GM23338 (cell line): ENCODE measurements at regions not wholly inside any gene's neighbourhood (a gene's known extent, or its start where the extent isn't known, plus 50 kb on each side); places are given as distances from the start of the nearest gene placed in this dataset.

Experiments used
- ATAC-seq: fragments of 200-7000 bp; cut with Tn5 transposase; 3 replicates; pipeline ENCODE4 v1.9.1; 2020
- DNase-seq: peaks from one replicate; pipeline ENCODE4 v3.0.0-alpha.2; 2015; ENCODE audit warnings: low spot score
- H2AFZ ChIP-seq: fragments of 200-600 bp; sonication (generic); 2 replicates; pipeline ENCODE4 v1.8.0; 2016; ENCODE audit warnings: antibody characterized with exemption, mild to moderate bottlenecking, moderate library complexity
- H3F3A ChIP-seq: fragments of 200-600 bp; sonication (generic); replicated peaks from 2 replicates; pipeline ENCODE4 v1.8.0; 2017; ENCODE audit warnings: antibody characterized with exemption, mixed run types, low read depth
- H3K27ac ChIP-seq: fragments of 200-600 bp; sonication (generic); 2 replicates; pipeline ENCODE4 v1.6.1; 2016; ENCODE audit warnings: low read depth
- H3K27me3 ChIP-seq: fragments of 200-600 bp; sonication (generic); 2 replicates; pipeline ENCODE4 v1.8.0; 2016; ENCODE audit warnings: mild to moderate bottlenecking, mixed run types, moderate library complexity; ENCODE audit not compliant: insufficient read depth
- H3K36me3 ChIP-seq: fragments of 200-600 bp; sonication (generic); 2 replicates; pipeline ENCODE4 v1.8.0; 2016; ENCODE audit warnings: mild to moderate bottlenecking; ENCODE audit not compliant: insufficient read depth
- H3K4me1 ChIP-seq: fragments of 200-600 bp; sonication (generic); 2 replicates; pipeline ENCODE4 v1.8.0; 2016; ENCODE audit warnings: mild to moderate bottlenecking, moderate library complexity; ENCODE audit not compliant: insufficient read depth
- H3K4me2 ChIP-seq: fragments of 200-600 bp; sonication (generic); 2 replicates; pipeline ENCODE4 v1.7.1; 2017; ENCODE audit warnings: mixed run types
- H3K4me3 ChIP-seq: fragments of 200-600 bp; sonication (generic); 2 replicates; pipeline ENCODE4 v1.6.1; 2016; ENCODE audit warnings: mixed run types
- H3K79me2 ChIP-seq: fragments of 200-600 bp; sonication (generic); replicated peaks from 2 replicates; pipeline ENCODE4 v1.8.0; 2017; ENCODE audit warnings: mild to moderate bottlenecking; ENCODE audit not compliant: insufficient read depth
- H3K9me2 ChIP-seq: fragments of 200-600 bp; sonication (generic); 2 replicates; pipeline ENCODE4 v1.8.0; 2017; ENCODE audit not compliant: insufficient read depth
- H4K20me1 ChIP-seq: fragments of 200-600 bp; sonication (generic); replicated peaks from 2 replicates; pipeline ENCODE4 v1.8.0; 2017; ENCODE audit warnings: mild to moderate bottlenecking; ENCODE audit not compliant: insufficient read depth
- H3K27ac Mint-ChIP-seq: 2 replicates; pipeline ENCODE4 v1.8.0; 2020; ENCODE audit warnings: inconsistent platforms, mild to moderate bottlenecking, moderate library complexity, mixed read lengths
- H3K27me3 Mint-ChIP-seq: 3 replicates; pipeline ENCODE4 v1.8.0; 2022; ENCODE audit warnings: low read depth, mild to moderate bottlenecking, moderate library complexity, mixed read lengths, inconsistent platforms; ENCODE audit not compliant: insufficient read depth, poor library complexity
- H3K36me3 Mint-ChIP-seq: 3 replicates; pipeline ENCODE4 v1.8.0; 2021; ENCODE audit warnings: low read depth, mild to moderate bottlenecking, inconsistent platforms, moderate library complexity, mixed read lengths
- H3K4me1 Mint-ChIP-seq: 3 replicates; pipeline ENCODE4 v1.8.0; 2020; ENCODE audit warnings: mild to moderate bottlenecking, inconsistent platforms, mixed read lengths
- H3K4me3 Mint-ChIP-seq: 3 replicates; pipeline ENCODE4 v1.8.0; 2021; ENCODE audit warnings: moderate library complexity, mild to moderate bottlenecking, inconsistent platforms, mixed read lengths
- H3K9me3 Mint-ChIP-seq: 3 replicates; pipeline ENCODE4 v1.8.0; 2020; ENCODE audit warnings: moderate library complexity, mild to moderate bottlenecking, inconsistent platforms, mixed read lengths
- CREB1 ChIP-seq: fragments of 250-450 bp; sonication (Bioruptor Pico); IDR thresholded peaks from 2 replicates; pipeline ENCODE4 v1.5.0; 2020; ENCODE audit warnings: low read depth, mild to moderate bottlenecking, moderate library complexity
- EZH2 ChIP-seq: fragments of 200-600 bp; sonication (generic); IDR thresholded peaks from one replicate; pipeline ENCODE4 v1.8.0; 2017; ENCODE audit warnings: antibody characterized with exemption, mild to moderate bottlenecking, low read depth; ENCODE audit not compliant: unreplicated experiment
- EZH2phosphoT487 ChIP-seq: fragments of 200-600 bp; sonication (generic); IDR thresholded peaks from one replicate; pipeline ENCODE4 v1.8.1; 2018; ENCODE audit warnings: antibody characterized with exemption; ENCODE audit not compliant: unreplicated experiment
- JUNB ChIP-seq: IDR thresholded peaks from one replicate; pipeline ENCODE4 v1.6.1; 2016; ENCODE audit warnings: antibody characterized with exemption; ENCODE audit not compliant: unreplicated experiment
- NANOG ChIP-seq: IDR thresholded peaks from 2 replicates; pipeline ENCODE4 v1.6.1; 2016; ENCODE audit warnings: antibody characterized with exemption, borderline replicate concordance
- POLR2AphosphoS5 ChIP-seq: IDR thresholded peaks from 2 replicates; pipeline ENCODE4 v1.6.1; 2016; ENCODE audit warnings: antibody characterized with exemption, low read depth
- STAT1 ChIP-seq: IDR thresholded peaks from one replicate; pipeline ENCODE4 v1.6.1; 2016; ENCODE audit warnings: antibody characterized with exemption; ENCODE audit not compliant: unreplicated experiment
- ZNF114 ChIP-seq: fragments of 250-450 bp; sonication (Bioruptor Pico); IDR thresholded peaks from 2 replicates; pipeline ENCODE4 v1.5.0; 2020; ENCODE audit warnings: mild to moderate bottlenecking, moderate library complexity
- ZNF331 ChIP-seq: fragments of 250-450 bp; sonication (Bioruptor Pico); IDR thresholded peaks from 2 replicates; pipeline ENCODE4 v1.5.0; 2020; ENCODE audit warnings: low read depth, mild to moderate bottlenecking, moderate library complexity
- TF ChIP-seq, protein P1 (sequence below): fragments of 250-450 bp; sonication (Bioruptor Pico); IDR thresholded peaks from 2 replicates; pipeline ENCODE4 v1.5.0; 2020; ENCODE audit warnings: mild to moderate bottlenecking, moderate library complexity
- TF ChIP-seq, protein P2 (sequence below): IDR thresholded peaks from one replicate; pipeline ENCODE4 v1.6.1; 2018; ENCODE audit warnings: antibody characterized with exemption; ENCODE audit not compliant: unreplicated experiment
- TF ChIP-seq, protein P3 (sequence below), 2 experiments: fragments of 200-600 bp in 1 of 2; sonication (generic) in 1 of 2; conservative IDR thresholded peaks; 2 replicates each; pipeline versions ENCODE4 v1.5.1 to v1.6.1; 2016 to 2017; ENCODE audit warnings: antibody characterized with exemption in 2 of 2, low read depth in 2 of 2, mild to moderate bottlenecking in 2 of 2, moderate library complexity in 1 of 2
- TF ChIP-seq, protein P4 (sequence below): IDR thresholded peaks from 2 replicates; pipeline ENCODE4 v1.6.1; 2016; ENCODE audit warnings: antibody characterized with exemption

DNA sequence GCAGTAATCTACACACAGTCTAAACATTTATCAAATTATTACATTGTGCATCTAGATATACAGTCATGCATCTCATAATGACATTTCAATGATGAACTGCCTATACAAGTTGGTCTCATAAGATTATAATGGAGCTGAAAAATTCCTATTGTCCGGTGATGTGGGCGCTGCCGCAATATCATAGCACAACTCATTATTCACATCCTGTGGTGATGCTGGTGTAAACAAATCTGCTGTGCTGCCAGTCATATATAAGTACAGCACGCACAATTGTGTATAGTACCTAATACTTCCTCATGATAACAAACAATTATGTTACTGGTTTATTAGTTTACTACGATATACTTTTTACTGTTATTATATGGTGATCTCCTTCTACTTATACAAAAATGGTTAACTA lies 768.8 kb upstream of the NOVA1 start (continued):
- no peak for TF ChIP-seq EZH2
- TF ChIP-seq ZNF114 (CRISPR knock-in tag), result no peak

DNA sequence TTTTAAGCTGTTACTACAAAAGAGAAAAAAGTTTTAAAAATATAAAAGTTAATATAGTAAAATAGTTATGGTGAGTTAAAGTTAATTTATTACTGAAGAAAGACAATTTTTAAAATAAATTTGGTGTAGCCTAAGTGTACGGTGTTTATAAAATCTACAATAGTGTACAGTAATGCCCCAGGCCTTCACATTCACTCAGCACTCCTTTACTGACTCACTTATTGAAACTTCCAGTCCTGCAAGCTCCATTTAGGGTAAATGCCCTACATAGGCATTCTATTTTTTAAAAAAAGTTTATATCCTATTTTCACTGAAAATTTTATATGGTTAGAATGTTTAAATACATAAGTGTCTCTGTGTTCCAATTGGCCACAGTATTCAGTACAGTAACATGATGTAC lies 769.5 kb upstream of the NOVA1 start:
- Mint-ChIP-seq H3K27me3 (no peaks in the 10 kb centered on the region), H3K36me3 (0 out of 3 replicates have a peak, but pooled peaks cover 2% of the 10 kb centered on the region), H3K27ac (no peak overlapping the region), H3K9me3 (peaks cover 6% of the 10 kb centered on the region; the same call in 2 of the 3 replicates), H3K4me1 (no peaks in the 10 kb centered on the region), H3K4me3 (no peak overlapping the region)
- H3K9me2 ChIP-seq, result no peaks in the 10 kb centered on the region
- no peaks in the 10 kb centered on the region for H4K20me1 ChIP-seq
- DNase-seq (no peak), ATAC-seq (no peak)
- no peak overlapping the region for H3K4me2 ChIP-seq
- H3F3A ChIP-seq, result no peaks in the 10 kb centered on the region
- no peaks in the 10 kb centered on the region for H3K79me2 ChIP-seq
- TF ChIP-seq JUNB (no peak), EZH2phosphoT487 (no peak), ZNF114 (CRISPR knock-in tag) (no peak), STAT1 (no peak), CREB1 (CRISPR knock-in tag) (no peak), ZNF331 (CRISPR knock-in tag) (no peak), POLR2AphosphoS5 (no peak), EZH2 (no peak), NANOG (no peak)
- TF ChIP-seq, protein P1, sequence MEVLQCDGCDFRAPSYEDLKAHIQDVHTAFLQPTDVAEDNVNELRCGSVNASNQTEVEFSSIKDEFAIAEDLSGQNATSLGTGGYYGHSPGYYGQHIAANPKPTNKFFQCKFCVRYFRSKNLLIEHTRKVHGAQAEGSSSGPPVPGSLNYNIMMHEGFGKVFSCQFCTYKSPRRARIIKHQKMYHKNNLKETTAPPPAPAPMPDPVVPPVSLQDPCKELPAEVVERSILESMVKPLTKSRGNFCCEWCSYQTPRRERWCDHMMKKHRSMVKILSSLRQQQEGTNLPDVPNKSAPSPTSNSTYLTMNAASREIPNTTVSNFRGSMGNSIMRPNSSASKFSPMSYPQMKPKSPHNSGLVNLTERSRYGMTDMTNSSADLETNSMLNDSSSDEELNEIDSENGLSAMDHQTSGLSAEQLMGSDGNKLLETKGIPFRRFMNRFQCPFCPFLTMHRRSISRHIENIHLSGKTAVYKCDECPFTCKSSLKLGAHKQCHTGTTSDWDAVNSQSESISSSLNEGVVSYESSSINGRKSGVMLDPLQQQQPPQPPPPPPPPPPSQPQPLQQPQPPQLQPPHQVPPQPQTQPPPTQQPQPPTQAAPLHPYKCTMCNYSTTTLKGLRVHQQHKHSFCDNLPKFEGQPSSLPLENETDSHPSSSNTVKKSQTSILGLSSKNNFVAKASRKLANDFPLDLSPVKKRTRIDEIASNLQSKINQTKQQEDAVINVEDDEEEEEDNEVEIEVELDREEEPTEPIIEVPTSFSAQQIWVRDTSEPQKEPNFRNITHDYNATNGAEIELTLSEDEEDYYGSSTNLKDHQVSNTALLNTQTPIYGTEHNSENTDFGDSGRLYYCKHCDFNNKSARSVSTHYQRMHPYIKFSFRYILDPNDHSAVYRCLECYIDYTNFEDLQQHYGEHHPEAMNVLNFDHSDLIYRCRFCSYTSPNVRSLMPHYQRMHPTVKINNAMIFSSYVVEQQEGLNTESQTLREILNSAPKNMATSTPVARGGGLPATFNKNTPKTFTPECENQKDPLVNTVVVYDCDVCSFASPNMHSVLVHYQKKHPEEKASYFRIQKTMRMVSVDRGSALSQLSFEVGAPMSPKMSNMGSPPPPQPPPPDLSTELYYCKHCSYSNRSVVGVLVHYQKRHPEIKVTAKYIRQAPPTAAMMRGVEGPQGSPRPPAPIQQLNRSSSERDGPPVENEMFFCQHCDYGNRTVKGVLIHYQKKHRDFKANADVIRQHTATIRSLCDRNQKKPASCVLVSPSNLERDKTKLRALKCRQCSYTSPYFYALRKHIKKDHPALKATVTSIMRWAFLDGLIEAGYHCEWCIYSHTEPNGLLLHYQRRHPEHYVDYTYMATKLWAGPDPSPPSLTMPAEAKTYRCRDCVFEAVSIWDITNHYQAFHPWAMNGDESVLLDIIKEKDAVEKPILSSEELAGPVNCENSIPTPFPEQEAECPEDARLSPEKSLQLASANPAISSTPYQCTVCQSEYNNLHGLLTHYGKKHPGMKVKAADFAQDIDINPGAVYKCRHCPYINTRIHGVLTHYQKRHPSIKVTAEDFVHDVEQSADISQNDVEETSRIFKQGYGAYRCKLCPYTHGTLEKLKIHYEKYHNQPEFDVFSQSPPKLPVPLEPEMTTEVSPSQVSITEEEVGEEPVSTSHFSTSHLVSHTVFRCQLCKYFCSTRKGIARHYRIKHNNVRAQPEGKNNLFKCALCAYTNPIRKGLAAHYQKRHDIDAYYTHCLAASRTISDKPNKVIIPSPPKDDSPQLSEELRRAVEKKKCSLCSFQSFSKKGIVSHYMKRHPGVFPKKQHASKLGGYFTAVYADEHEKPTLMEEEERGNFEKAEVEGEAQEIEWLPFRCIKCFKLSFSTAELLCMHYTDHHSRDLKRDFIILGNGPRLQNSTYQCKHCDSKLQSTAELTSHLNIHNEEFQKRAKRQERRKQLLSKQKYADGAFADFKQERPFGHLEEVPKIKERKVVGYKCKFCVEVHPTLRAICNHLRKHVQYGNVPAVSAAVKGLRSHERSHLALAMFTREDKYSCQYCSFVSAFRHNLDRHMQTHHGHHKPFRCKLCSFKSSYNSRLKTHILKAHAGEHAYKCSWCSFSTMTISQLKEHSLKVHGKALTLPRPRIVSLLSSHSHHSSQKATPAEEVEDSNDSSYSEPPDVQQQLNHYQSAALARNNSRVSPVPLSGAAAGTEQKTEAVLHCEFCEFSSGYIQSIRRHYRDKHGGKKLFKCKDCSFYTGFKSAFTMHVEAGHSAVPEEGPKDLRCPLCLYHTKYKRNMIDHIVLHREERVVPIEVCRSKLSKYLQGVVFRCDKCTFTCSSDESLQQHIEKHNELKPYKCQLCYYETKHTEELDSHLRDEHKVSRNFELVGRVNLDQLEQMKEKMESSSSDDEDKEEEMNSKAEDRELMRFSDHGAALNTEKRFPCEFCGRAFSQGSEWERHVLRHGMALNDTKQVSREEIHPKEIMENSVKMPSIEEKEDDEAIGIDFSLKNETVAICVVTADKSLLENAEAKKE (CRISPR knock-in tag), result no peak
- TF ChIP-seq, protein P2, sequence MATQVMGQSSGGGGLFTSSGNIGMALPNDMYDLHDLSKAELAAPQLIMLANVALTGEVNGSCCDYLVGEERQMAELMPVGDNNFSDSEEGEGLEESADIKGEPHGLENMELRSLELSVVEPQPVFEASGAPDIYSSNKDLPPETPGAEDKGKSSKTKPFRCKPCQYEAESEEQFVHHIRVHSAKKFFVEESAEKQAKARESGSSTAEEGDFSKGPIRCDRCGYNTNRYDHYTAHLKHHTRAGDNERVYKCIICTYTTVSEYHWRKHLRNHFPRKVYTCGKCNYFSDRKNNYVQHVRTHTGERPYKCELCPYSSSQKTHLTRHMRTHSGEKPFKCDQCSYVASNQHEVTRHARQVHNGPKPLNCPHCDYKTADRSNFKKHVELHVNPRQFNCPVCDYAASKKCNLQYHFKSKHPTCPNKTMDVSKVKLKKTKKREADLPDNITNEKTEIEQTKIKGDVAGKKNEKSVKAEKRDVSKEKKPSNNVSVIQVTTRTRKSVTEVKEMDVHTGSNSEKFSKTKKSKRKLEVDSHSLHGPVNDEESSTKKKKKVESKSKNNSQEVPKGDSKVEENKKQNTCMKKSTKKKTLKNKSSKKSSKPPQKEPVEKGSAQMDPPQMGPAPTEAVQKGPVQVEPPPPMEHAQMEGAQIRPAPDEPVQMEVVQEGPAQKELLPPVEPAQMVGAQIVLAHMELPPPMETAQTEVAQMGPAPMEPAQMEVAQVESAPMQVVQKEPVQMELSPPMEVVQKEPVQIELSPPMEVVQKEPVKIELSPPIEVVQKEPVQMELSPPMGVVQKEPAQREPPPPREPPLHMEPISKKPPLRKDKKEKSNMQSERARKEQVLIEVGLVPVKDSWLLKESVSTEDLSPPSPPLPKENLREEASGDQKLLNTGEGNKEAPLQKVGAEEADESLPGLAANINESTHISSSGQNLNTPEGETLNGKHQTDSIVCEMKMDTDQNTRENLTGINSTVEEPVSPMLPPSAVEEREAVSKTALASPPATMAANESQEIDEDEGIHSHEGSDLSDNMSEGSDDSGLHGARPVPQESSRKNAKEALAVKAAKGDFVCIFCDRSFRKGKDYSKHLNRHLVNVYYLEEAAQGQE, result no peak
- TF ChIP-seq, protein P3, sequence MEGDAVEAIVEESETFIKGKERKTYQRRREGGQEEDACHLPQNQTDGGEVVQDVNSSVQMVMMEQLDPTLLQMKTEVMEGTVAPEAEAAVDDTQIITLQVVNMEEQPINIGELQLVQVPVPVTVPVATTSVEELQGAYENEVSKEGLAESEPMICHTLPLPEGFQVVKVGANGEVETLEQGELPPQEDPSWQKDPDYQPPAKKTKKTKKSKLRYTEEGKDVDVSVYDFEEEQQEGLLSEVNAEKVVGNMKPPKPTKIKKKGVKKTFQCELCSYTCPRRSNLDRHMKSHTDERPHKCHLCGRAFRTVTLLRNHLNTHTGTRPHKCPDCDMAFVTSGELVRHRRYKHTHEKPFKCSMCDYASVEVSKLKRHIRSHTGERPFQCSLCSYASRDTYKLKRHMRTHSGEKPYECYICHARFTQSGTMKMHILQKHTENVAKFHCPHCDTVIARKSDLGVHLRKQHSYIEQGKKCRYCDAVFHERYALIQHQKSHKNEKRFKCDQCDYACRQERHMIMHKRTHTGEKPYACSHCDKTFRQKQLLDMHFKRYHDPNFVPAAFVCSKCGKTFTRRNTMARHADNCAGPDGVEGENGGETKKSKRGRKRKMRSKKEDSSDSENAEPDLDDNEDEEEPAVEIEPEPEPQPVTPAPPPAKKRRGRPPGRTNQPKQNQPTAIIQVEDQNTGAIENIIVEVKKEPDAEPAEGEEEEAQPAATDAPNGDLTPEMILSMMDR (conservative IDR thresholded peaks at IDR 0.05; ENCODE audit: low read depth in 2 of 2), result no peak
- TF ChIP-seq, protein P4, sequence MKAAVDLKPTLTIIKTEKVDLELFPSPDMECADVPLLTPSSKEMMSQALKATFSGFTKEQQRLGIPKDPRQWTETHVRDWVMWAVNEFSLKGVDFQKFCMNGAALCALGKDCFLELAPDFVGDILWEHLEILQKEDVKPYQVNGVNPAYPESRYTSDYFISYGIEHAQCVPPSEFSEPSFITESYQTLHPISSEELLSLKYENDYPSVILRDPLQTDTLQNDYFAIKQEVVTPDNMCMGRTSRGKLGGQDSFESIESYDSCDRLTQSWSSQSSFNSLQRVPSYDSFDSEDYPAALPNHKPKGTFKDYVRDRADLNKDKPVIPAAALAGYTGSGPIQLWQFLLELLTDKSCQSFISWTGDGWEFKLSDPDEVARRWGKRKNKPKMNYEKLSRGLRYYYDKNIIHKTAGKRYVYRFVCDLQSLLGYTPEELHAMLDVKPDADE, result no peak
- no peaks in the 10 kb centered on the region for H3K36me3 ChIP-seq
- no peaks in the 10 kb centered on the region for H3K4me1 ChIP-seq
- H2AFZ ChIP-seq, result no peak overlapping the region
- H3K27ac ChIP-seq, result no peak overlapping the region
- H3K4me3 ChIP-seq, result no peak overlapping the region
- no peaks in the 10 kb centered on the region for H3K27me3 ChIP-seq
